ENCODE measurements at regions not wholly inside any gene's neighbourhood (a gene's known extent, or its start where the extent isn't known, plus 50 kb on each side); places are given as distances from the start of the nearest gene placed in this dataset.

GRCh38 chr14:95389471-95390011, 69.8 kb upstream of the CLMN start:
- no peak overlapping the region for H2AFZ ChIP-seq (ENCODE audit: control insufficient read depth, low read length)
- H3K4me3 ChIP-seq (ENCODE audit: control insufficient read depth in 2 of 3, extremely low read depth in 1 of 3, insufficient read depth in 2 of 3, low read depth in 1 of 3, low read length in 3 of 3), result no peak overlapping the region
- H3K36me3 ChIP-seq (ENCODE audit: control insufficient read depth in 2 of 2, extremely low read depth in 1 of 2, insufficient read depth in 2 of 2, low read length in 2 of 2), result no peaks in the 10 kb centered on the region
- no peak overlapping the region for H3K9ac ChIP-seq (ENCODE audit: control insufficient read depth, extremely low read depth, insufficient read depth, low read length)
- H4K20me1 ChIP-seq (ENCODE audit: control insufficient read depth, extremely low read depth, insufficient read depth, low read length), result no peaks in the 10 kb centered on the region
- dilution Hi-C loops (cut with MboI; ENCODE audit: extremely low pct_ligation_motif_present, low sequenced_read_pairs), result no loop called here
- H3K79me2 ChIP-seq (ENCODE audit: control insufficient read depth, insufficient read depth, low read length), result no peaks in the 10 kb centered on the region
- H3K4me1 ChIP-seq (ENCODE audit: control insufficient read depth, extremely low read depth, insufficient read depth, low read length), result no peaks in the 10 kb centered on the region
- no peak overlapping the region for H3K4me2 ChIP-seq (ENCODE audit: control insufficient read depth, extremely low read depth, insufficient read depth, low read depth, low read length)
- H3K27me3 ChIP-seq (ENCODE audit: control insufficient read depth, extremely low read depth, insufficient read depth, low read length), result no peaks in the 10 kb centered on the region
- TF ChIP-seq EZH2 (IDR thresholded peaks at IDR 0.05; ENCODE audit: low read length), result no peak
- TF ChIP-seq, protein P1, sequence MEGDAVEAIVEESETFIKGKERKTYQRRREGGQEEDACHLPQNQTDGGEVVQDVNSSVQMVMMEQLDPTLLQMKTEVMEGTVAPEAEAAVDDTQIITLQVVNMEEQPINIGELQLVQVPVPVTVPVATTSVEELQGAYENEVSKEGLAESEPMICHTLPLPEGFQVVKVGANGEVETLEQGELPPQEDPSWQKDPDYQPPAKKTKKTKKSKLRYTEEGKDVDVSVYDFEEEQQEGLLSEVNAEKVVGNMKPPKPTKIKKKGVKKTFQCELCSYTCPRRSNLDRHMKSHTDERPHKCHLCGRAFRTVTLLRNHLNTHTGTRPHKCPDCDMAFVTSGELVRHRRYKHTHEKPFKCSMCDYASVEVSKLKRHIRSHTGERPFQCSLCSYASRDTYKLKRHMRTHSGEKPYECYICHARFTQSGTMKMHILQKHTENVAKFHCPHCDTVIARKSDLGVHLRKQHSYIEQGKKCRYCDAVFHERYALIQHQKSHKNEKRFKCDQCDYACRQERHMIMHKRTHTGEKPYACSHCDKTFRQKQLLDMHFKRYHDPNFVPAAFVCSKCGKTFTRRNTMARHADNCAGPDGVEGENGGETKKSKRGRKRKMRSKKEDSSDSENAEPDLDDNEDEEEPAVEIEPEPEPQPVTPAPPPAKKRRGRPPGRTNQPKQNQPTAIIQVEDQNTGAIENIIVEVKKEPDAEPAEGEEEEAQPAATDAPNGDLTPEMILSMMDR (optimal IDR thresholded peaks at IDR 0.05 in 1 of 3, IDR thresholded peaks at IDR 0.05 in 1 of 3, conservative IDR thresholded peaks at IDR 0.05 in 1 of 3; ENCODE audit: extremely low read depth in 1 of 3, insufficient read depth in 2 of 3, low read length in 3 of 3), result no peak
- no peaks in the 10 kb centered on the region for H3K9me3 ChIP-seq (ENCODE audit: control insufficient read depth, low read depth, low read length)
- no peak overlapping the region for H3K27ac ChIP-seq (ENCODE audit: control insufficient read depth, insufficient read depth, low read length)
- H3K9me1 ChIP-seq (ENCODE audit: control insufficient read depth, extremely low read depth, insufficient read depth, low read length), result no peaks in the 10 kb centered on the region
- FAIRE-seq (no peak), DNase-seq (ENCODE audit: low read depth, low spot score) (no peak)

GRCh38 chr14:95388699-95389098, 69.0 kb upstream of the CLMN start:
- TF ChIP-seq EZH2 (IDR thresholded peaks at IDR 0.05; ENCODE audit: low read length), result no peak
- TF ChIP-seq, protein P1 (optimal IDR thresholded peaks at IDR 0.05 in 1 of 3, IDR thresholded peaks at IDR 0.05 in 1 of 3, conservative IDR thresholded peaks at IDR 0.05 in 1 of 3; ENCODE audit: extremely low read depth in 1 of 3, insufficient read depth in 2 of 3, low read length in 3 of 3), result no peak
- H3K9me3 ChIP-seq (ENCODE audit: control insufficient read depth, low read depth, low read length), result no peaks in the 10 kb centered on the region
- DNase-seq (ENCODE audit: low read depth, low spot score) (no peak), FAIRE-seq (no peak)
- H3K36me3 ChIP-seq (ENCODE audit: control insufficient read depth in 2 of 2, extremely low read depth in 1 of 2, insufficient read depth in 2 of 2, low read length in 2 of 2), result no peaks in the 10 kb centered on the region
- H3K4me3 ChIP-seq (ENCODE audit: control insufficient read depth in 2 of 3, extremely low read depth in 1 of 3, insufficient read depth in 2 of 3, low read depth in 1 of 3, low read length in 3 of 3), result no peak overlapping the region
- H4K20me1 ChIP-seq (ENCODE audit: control insufficient read depth, extremely low read depth, insufficient read depth, low read length), result no peaks in the 10 kb centered on the region
- no peak overlapping the region for H2AFZ ChIP-seq (ENCODE audit: control insufficient read depth, low read length)
- H3K9ac ChIP-seq (ENCODE audit: control insufficient read depth, extremely low read depth, insufficient read depth, low read length), result no peak overlapping the region
- dilution Hi-C loops (cut with MboI; ENCODE audit: extremely low pct_ligation_motif_present, low sequenced_read_pairs), result no loop called here
- no peaks in the 10 kb centered on the region for H3K9me1 ChIP-seq (ENCODE audit: control insufficient read depth, extremely low read depth, insufficient read depth, low read length)
- no peak overlapping the region for H3K27ac ChIP-seq (ENCODE audit: control insufficient read depth, insufficient read depth, low read length)
- peaks cover 4% of the 10 kb centered on the region for H3K27me3 ChIP-seq (ENCODE audit: control insufficient read depth, extremely low read depth, insufficient read depth, low read length)
- H3K79me2 ChIP-seq (ENCODE audit: control insufficient read depth, insufficient read depth, low read length), result no peaks in the 10 kb centered on the region
- no peaks in the 10 kb centered on the region for H3K4me1 ChIP-seq (ENCODE audit: control insufficient read depth, extremely low read depth, insufficient read depth, low read length)
- H3K4me2 ChIP-seq (ENCODE audit: control insufficient read depth, extremely low read depth, insufficient read depth, low read depth, low read length), result no peak overlapping the region

All from keratinocyte (primary cell).